ENCODE measurements at regions not wholly inside any gene's neighbourhood (a gene's known extent, or its start where the extent isn't known, plus 50 kb on each side); places are given as distances from the start of the nearest gene placed in this dataset.

GRCh38 chr16:72725643-72726042 is 322.3 kb downstream of the ZFHX3 start:
- Histone ChIP-seq H3K4me3 (ENCODE audit: low read depth, low read length) (no peak overlapping the region), H3K9me3 (ENCODE audit: control insufficient read depth, insufficient read depth, low read depth, low read length) (no peaks in the 10 kb centered on the region), H3K4me1 (ENCODE audit: control insufficient read depth, insufficient read depth, low read length) (peaks cover 10% of the 10 kb centered on the region), H3K36me3 (ENCODE audit: control insufficient read depth in 2 of 2, insufficient read depth in 1 of 2, low read length in 2 of 2) (no peaks in the 10 kb centered on the region), H3K27ac (ENCODE audit: extremely low read depth, low read depth, low read length) (no peak overlapping the region)
- ChIA-PET POLR2A (no interaction called here), CTCF (interaction anchor here (0.5 kb wide), 1 partner anchor 56 kb away, joined by 3 read pairs; no protein-coding TSS in a partner anchor)
- TF ChIP-seq ZNF513 (tag by site-specific recombination; IDR thresholded peaks at IDR 0.05) (no peak), AEBP2 (tag by site-specific recombination; IDR thresholded peaks at IDR 0.05; ENCODE audit: borderline replicate concordance) (no peak), ZNF514 (tag by site-specific recombination; IDR thresholded peaks at IDR 0.05) (no peak), ZNF555 (tag by site-specific recombination; conservative IDR thresholded peaks at IDR 0.05) (no peak), ZEB2 (tag by site-specific recombination; IDR thresholded peaks at IDR 0.05) (no peak), ZNF23 (tag by site-specific recombination; IDR thresholded peaks at IDR 0.05; ENCODE audit: borderline replicate concordance) (no peak), SCRT2 (tag by site-specific recombination; IDR thresholded peaks at IDR 0.05) (no peak), YY2 (tag by site-specific recombination; IDR thresholded peaks at IDR 0.05) (no peak), ZNF335 (tag by site-specific recombination; conservative IDR thresholded peaks at IDR 0.05) (no peak), ZNF169 (tag by site-specific recombination; IDR thresholded peaks at IDR 0.05) (no peak), ZNF148 (tag by site-specific recombination; IDR thresholded peaks at IDR 0.05; ENCODE audit: borderline replicate concordance) (no peak), ZFHX2 (tag by site-specific recombination; conservative IDR thresholded peaks at IDR 0.05) (no peak), ZNF560 (tag by site-specific recombination; IDR thresholded peaks at IDR 0.05; ENCODE audit: borderline replicate concordance) (no peak), ZBTB1 (tag by site-specific recombination; IDR thresholded peaks at IDR 0.05) (no peak), ZNF549 (tag by site-specific recombination; IDR thresholded peaks at IDR 0.05) (no peak)

- POLR2A ChIA-PET: no interaction called here
- Histone ChIP-seq H3K4me3 (ENCODE audit: low read depth, low read length) (no peak overlapping the region), H3K36me3 (ENCODE audit: control insufficient read depth in 2 of 2, insufficient read depth in 1 of 2, low read length in 2 of 2) (no peaks in the 10 kb centered on the region), H3K9me3 (ENCODE audit: control insufficient read depth, insufficient read depth, low read depth, low read length) (no peaks in the 10 kb centered on the region), H3K27ac (ENCODE audit: extremely low read depth, low read depth, low read length) (no peak overlapping the region), H3K4me1 (ENCODE audit: control insufficient read depth, insufficient read depth, low read length) (peaks cover 10% of the 10 kb centered on the region)
- CTCF ChIA-PET: no interaction called here
- TF ChIP-seq ZBTB10 (tag by site-specific recombination; IDR thresholded peaks at IDR 0.05): no peak
- no peak for TF ChIP-seq HOXD13 (CRISPR knock-in tag; IDR thresholded peaks at IDR 0.05; ENCODE audit: borderline replicate concordance)
- TF ChIP-seq ZNF311 (tag by site-specific recombination; IDR thresholded peaks at IDR 0.05; ENCODE audit: borderline replicate concordance): no peak
- TF ChIP-seq ZNF658 (tag by site-specific recombination; IDR thresholded peaks at IDR 0.05): no peak
- no peak for TF ChIP-seq ZNF549 (tag by site-specific recombination; IDR thresholded peaks at IDR 0.05)
- no peak for TF ChIP-seq ZEB2 (tag by site-specific recombination; IDR thresholded peaks at IDR 0.05)
- no peak for TF ChIP-seq KLF10 (tag by site-specific recombination; IDR thresholded peaks at IDR 0.05)
- TF ChIP-seq SP2 (tag by site-specific recombination; IDR thresholded peaks at IDR 0.05): no peak
- no peak for TF ChIP-seq GLIS1 (tag by site-specific recombination; IDR thresholded peaks at IDR 0.05)
- no peak for TF ChIP-seq ZBTB44 (tag by site-specific recombination; IDR thresholded peaks at IDR 0.05)
- no peak for TF ChIP-seq ZSCAN4 (tag by site-specific recombination; IDR thresholded peaks at IDR 0.05)
- TF ChIP-seq ZBTB7A (tag by site-specific recombination; IDR thresholded peaks at IDR 0.05; ENCODE audit: low read depth): no peak
Observed at GRCh38 chr16:72723781-72724180, 324.1 kb downstream of the ZFHX3 start.
